ENCODE measurements at regions not wholly inside any gene's neighbourhood (a gene's known extent, or its start where the extent isn't known, plus 50 kb on each side); places are given as distances from the start of the nearest gene placed in this dataset.

GRCh38 chr2:147456779-147457178, 388.1 kb upstream of the ACVR2A start:
- Histone ChIP-seq H3K9me3 (ENCODE audit: control insufficient read depth, low read length) (peaks cover 17% of the 10 kb centered on the region), H2AK5ac (ENCODE audit: low read length, severe bottlenecking) (no peak overlapping the region), H2BK5ac (ENCODE audit: low read depth, low read length, poor library complexity, severe bottlenecking) (no peak overlapping the region), H2BK120ac (ENCODE audit: low read depth, low read length) (no peak overlapping the region), H3K18ac (ENCODE audit: low read depth in 1 of 2, low read length in 2 of 2) (no peak overlapping the region), H3K4me3 (ENCODE audit: insufficient read depth in 1 of 2, low read depth in 1 of 2, low read length in 2 of 2) (no peak overlapping the region), H2AFZ (ENCODE audit: low read depth, low read length) (no peak overlapping the region), H3K9ac (ENCODE audit: low read length) (no peak overlapping the region), H3K14ac (ENCODE audit: low read length in 2 of 2) (no peak overlapping the region), H3K23ac (ENCODE audit: low read length in 2 of 2) (no peak overlapping the region), H2BK12ac (ENCODE audit: low read length in 2 of 2) (no peak overlapping the region), H3K4ac (ENCODE audit: low read depth in 1 of 2, low read length in 2 of 2) (no peak overlapping the region), H3K27me3 (ENCODE audit: control insufficient read depth in 1 of 2, insufficient read depth in 1 of 2, low read length in 2 of 2) (peaks cover 0 to 26% of the 10 kb centered on the region in 2 experiments), H4K8ac (ENCODE audit: low read length) (no peak overlapping the region), H4K91ac (ENCODE audit: low read length) (no peak overlapping the region), H3K36me3 (ENCODE audit: control insufficient read depth in 1 of 2, insufficient read depth in 2 of 2, low read depth in 1 of 2, low read length in 2 of 2) (no peaks in the 10 kb centered on the region), H2BK15ac (ENCODE audit: low read depth, poor library complexity, severe bottlenecking) (no peak overlapping the region), H3K4me2 (ENCODE audit: low read length, poor library complexity, severe bottlenecking) (no peak overlapping the region), H3K4me1 (ENCODE audit: control insufficient read depth, insufficient read depth, low read depth, low read length) (no peaks in the 10 kb centered on the region), H3K27ac (ENCODE audit: low read length, poor library complexity, severe bottlenecking) (no peak overlapping the region), H3K79me1 (replicated peaks; ENCODE audit: low read length, poor library complexity, severe bottlenecking) (no peaks in the 10 kb centered on the region)
- DNase-seq: no peak
- WGBS: 49% methylated on average over 1 of the region's 2 CpGs

DNA sequence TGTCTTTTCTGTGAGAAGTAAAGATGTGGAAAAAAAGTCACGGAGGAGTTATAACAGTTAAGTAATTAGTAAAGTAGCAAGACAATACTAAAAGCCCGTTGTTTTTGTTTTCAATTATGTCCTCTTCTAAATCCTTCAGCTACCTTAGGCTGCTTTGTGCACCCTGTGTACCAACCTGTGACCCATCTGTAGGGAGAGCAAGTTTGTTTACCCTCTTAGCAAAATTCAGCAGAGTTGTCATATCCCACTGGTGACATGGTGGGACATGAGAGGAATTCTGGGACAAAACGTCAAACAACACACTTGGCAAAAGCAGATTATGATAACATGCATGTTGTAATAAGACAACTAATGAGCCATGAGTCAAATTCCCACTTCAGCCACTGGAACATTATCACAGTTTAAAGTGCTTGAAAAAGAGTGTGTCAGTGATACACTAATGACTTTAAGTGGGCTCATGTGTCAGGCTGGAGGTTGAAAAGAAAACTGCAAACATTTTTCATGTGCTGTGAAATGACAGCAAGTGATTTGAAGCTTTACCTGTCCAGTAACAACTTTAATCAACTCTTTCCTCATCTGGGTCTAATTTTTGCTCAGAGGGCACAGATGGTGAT, 392.8 kb upstream of the ACVR2A start:
- WGBS: no CpG with 5 or more reads among the region's 3 CpGs

DNA sequence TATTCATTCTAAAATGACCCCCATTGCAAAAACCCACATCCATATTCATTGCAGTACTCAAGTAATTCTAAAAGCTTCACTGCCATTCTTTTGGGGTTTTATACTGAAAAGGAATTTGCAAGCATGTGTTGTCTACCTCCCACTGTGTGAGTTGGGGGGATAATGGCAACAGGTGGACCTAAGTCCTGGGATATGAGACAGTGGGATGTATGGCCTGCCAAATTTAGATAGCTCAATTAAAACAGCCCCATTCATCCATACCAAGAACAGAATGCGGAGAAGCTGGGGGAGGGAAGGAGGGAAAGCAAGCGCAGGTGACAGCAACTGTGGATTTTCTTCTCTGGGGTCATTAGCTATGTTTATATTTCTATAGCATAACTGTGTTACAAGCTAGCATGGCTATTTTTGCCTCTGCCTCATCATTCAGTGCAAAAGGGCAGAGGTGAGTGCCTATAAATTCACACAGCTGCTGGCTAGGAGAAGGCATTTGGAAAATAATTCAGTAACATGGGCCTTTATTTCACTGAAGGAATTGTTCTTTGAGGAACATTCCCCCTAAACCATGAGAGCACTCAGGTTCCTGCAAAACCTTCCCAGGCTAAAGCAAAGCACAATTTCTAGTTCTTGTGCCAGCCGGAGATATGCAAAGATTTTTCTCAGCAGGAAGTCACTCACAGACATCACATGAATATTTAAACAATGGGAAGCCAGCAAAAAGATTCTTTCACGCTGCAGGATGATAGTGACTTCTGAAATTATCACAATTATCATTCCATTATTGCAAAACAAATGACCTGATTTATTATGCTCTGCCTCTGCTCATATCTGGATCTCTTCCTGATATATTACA, 393.9 kb upstream of the ACVR2A start:
- Histone ChIP-seq H2BK15ac (ENCODE audit: low read depth, poor library complexity, severe bottlenecking) (no peak overlapping the region), H3K9me3 (ENCODE audit: control insufficient read depth, low read length) (peaks cover 10% of the 10 kb centered on the region), H3K27ac (ENCODE audit: low read length, poor library complexity, severe bottlenecking) (no peak overlapping the region), H3K4me2 (ENCODE audit: low read length, poor library complexity, severe bottlenecking) (no peak overlapping the region), H2BK120ac (ENCODE audit: low read depth, low read length) (no peak overlapping the region), H2AFZ (ENCODE audit: low read depth, low read length) (no peak overlapping the region), H2BK5ac (ENCODE audit: low read depth, low read length, poor library complexity, severe bottlenecking) (no peak overlapping the region), H3K79me1 (replicated peaks; ENCODE audit: low read length, poor library complexity, severe bottlenecking) (no peaks in the 10 kb centered on the region), H3K36me3 (ENCODE audit: control insufficient read depth in 1 of 2, insufficient read depth in 2 of 2, low read depth in 1 of 2, low read length in 2 of 2) (no peaks in the 10 kb centered on the region), H3K4me3 (ENCODE audit: insufficient read depth in 1 of 2, low read depth in 1 of 2, low read length in 2 of 2) (no peak overlapping the region), H2AK5ac (ENCODE audit: low read length, severe bottlenecking) (no peak overlapping the region), H3K9ac (ENCODE audit: low read length) (no peak overlapping the region), H4K91ac (ENCODE audit: low read length) (no peak overlapping the region), H3K23ac (ENCODE audit: low read length in 2 of 2) (no peak overlapping the region), H2BK12ac (ENCODE audit: low read length in 2 of 2) (no peak overlapping the region), H3K4me1 (ENCODE audit: control insufficient read depth, insufficient read depth, low read depth, low read length) (no peaks in the 10 kb centered on the region), H4K8ac (ENCODE audit: low read length) (no peak overlapping the region), H3K18ac (ENCODE audit: low read depth in 1 of 2, low read length in 2 of 2) (no peak overlapping the region), H3K14ac (ENCODE audit: low read length in 2 of 2) (no peak overlapping the region), H3K27me3 (ENCODE audit: control insufficient read depth in 1 of 2, insufficient read depth in 1 of 2, low read length in 2 of 2) (peaks cover 0 to 18% of the 10 kb centered on the region in 2 experiments), H3K4ac (ENCODE audit: low read depth in 1 of 2, low read length in 2 of 2) (no peak overlapping the region)
- DNase-seq: no peak
- WGBS: 65% methylated on average over 3 of the region's 4 CpGs

More for the DNA sequence above, 392.8 kb upstream of the ACVR2A start:
- H2BK15ac ChIP-seq (ENCODE audit: low read depth, poor library complexity, severe bottlenecking): no peak overlapping the region
- no peak overlapping the region for H2BK120ac ChIP-seq (ENCODE audit: low read depth, low read length)
- H2AFZ ChIP-seq (ENCODE audit: low read depth, low read length): no peak overlapping the region
- H3K27me3 ChIP-seq (ENCODE audit: control insufficient read depth in 1 of 2, insufficient read depth in 1 of 2, low read length in 2 of 2): peaks cover 0 to 18% of the 10 kb centered on the region in 2 experiments
- no peak overlapping the region for H4K8ac ChIP-seq (ENCODE audit: low read length)
- no peak overlapping the region for H3K14ac ChIP-seq (ENCODE audit: low read length in 2 of 2)
- no peaks in the 10 kb centered on the region for H3K79me1 ChIP-seq (replicated peaks; ENCODE audit: low read length, poor library complexity, severe bottlenecking)
- H3K18ac ChIP-seq (ENCODE audit: low read depth in 1 of 2, low read length in 2 of 2): no peak overlapping the region
- H3K4me1 ChIP-seq (ENCODE audit: control insufficient read depth, insufficient read depth, low read depth, low read length): no peaks in the 10 kb centered on the region
- no peak overlapping the region for H3K9ac ChIP-seq (ENCODE audit: low read length)
- no peak overlapping the region for H2AK5ac ChIP-seq (ENCODE audit: low read length, severe bottlenecking)
- H2BK5ac ChIP-seq (ENCODE audit: low read depth, low read length, poor library complexity, severe bottlenecking): no peak overlapping the region
- H3K4me3 ChIP-seq (ENCODE audit: insufficient read depth in 1 of 2, low read depth in 1 of 2, low read length in 2 of 2): no peak overlapping the region
- H3K4me2 ChIP-seq (ENCODE audit: low read length, poor library complexity, severe bottlenecking): no peak overlapping the region
- no peak overlapping the region for H3K4ac ChIP-seq (ENCODE audit: low read depth in 1 of 2, low read length in 2 of 2)
- H2BK12ac ChIP-seq (ENCODE audit: low read length in 2 of 2): no peak overlapping the region
- H3K27ac ChIP-seq (ENCODE audit: low read length, poor library complexity, severe bottlenecking): no peak overlapping the region
- H3K9me3 ChIP-seq (ENCODE audit: control insufficient read depth, low read length): peaks cover 17% of the 10 kb centered on the region
- no peak overlapping the region for H4K91ac ChIP-seq (ENCODE audit: low read length)
- no peak for DNase-seq
- no peaks in the 10 kb centered on the region for H3K36me3 ChIP-seq (ENCODE audit: control insufficient read depth in 1 of 2, insufficient read depth in 2 of 2, low read depth in 1 of 2, low read length in 2 of 2)
- H3K23ac ChIP-seq (ENCODE audit: low read length in 2 of 2): no peak overlapping the region

- Histone ChIP-seq H3K4me1 (ENCODE audit: control insufficient read depth, insufficient read depth, low read depth, low read length) (no peaks in the 10 kb centered on the region), H3K4me2 (ENCODE audit: low read length, poor library complexity, severe bottlenecking) (no peak overlapping the region), H4K91ac (ENCODE audit: low read length) (no peak overlapping the region), H3K27ac (ENCODE audit: low read length, poor library complexity, severe bottlenecking) (no peak overlapping the region), H3K9me3 (ENCODE audit: control insufficient read depth, low read length) (no peaks in the 10 kb centered on the region), H2BK120ac (ENCODE audit: low read depth, low read length) (no peak overlapping the region), H3K9ac (ENCODE audit: low read length) (no peak overlapping the region), H2AK5ac (ENCODE audit: low read length, severe bottlenecking) (no peak overlapping the region), H3K27me3 (ENCODE audit: control insufficient read depth in 1 of 2, insufficient read depth in 1 of 2, low read length in 2 of 2) (peaks cover 0 to 17% of the 10 kb centered on the region in 2 experiments), H2BK12ac (ENCODE audit: low read length in 2 of 2) (no peak overlapping the region), H2BK5ac (ENCODE audit: low read depth, low read length, poor library complexity, severe bottlenecking) (no peak overlapping the region), H2AFZ (ENCODE audit: low read depth, low read length) (no peak overlapping the region), H3K18ac (ENCODE audit: low read depth in 1 of 2, low read length in 2 of 2) (no peak overlapping the region), H4K8ac (ENCODE audit: low read length) (no peak overlapping the region), H3K4me3 (ENCODE audit: insufficient read depth in 1 of 2, low read depth in 1 of 2, low read length in 2 of 2) (no peak overlapping the region), H3K4ac (ENCODE audit: low read depth in 1 of 2, low read length in 2 of 2) (no peak overlapping the region), H3K36me3 (ENCODE audit: control insufficient read depth in 1 of 2, insufficient read depth in 2 of 2, low read depth in 1 of 2, low read length in 2 of 2) (no peaks in the 10 kb centered on the region), H3K79me1 (replicated peaks; ENCODE audit: low read length, poor library complexity, severe bottlenecking) (no peaks in the 10 kb centered on the region), H3K23ac (ENCODE audit: low read length in 2 of 2) (no peak overlapping the region), H2BK15ac (ENCODE audit: low read depth, poor library complexity, severe bottlenecking) (no peak overlapping the region), H3K14ac (ENCODE audit: low read length in 2 of 2) (no peak overlapping the region)
- DNase-seq: no peak
- 48% methylated on average over 4 of the region's 7 CpGs for WGBS
These were observed 395.4 kb upstream of the ACVR2A start for GRCh38 chr2:147449323-147449991.
